Right lobe of liver (tissue), 6 donors: ENCODE measurements at regions not wholly inside any gene's neighbourhood (a gene's known extent, or its start where the extent isn't known, plus 50 kb on each side); places are given as distances from the start of the nearest gene placed in this dataset.

Source experiments
- ATAC-seq, 4 donors: fragments of 200-7000 bp; cut with Tn5 transposase; one replicate each; pipeline ENCODE4 v1.9.1; 2020; ENCODE audit warnings: mild to moderate bottlenecking in 4 of 4, moderate library complexity in 4 of 4
- DNase-seq, 3 donors: peaks; one replicate each; pipeline ENCODE4 v3.0.0-alpha.2; 2020
- H3K27ac ChIP-seq, 3 donors: fragments of 200-600 bp; one replicate each; pipeline ENCODE4 v1.8.0; 2022
- H3K27me3 ChIP-seq, 2 donors: fragments of 200-600 bp; one replicate each; pipeline ENCODE4 v1.8.0; 2022
- H3K36me3 ChIP-seq, 4 donors: fragments of 200-600 bp; sonication (generic) in 1 of 4; one replicate each; pipeline versions ENCODE4 v1.5.1 to v1.8.0; 2017 to 2022; ENCODE audit warnings: control low read depth in 1 of 4
- H3K4me1 ChIP-seq, 4 donors: fragments of 200-600 bp; sonication (generic) in 1 of 4; one replicate each; pipeline versions ENCODE4 v1.5.1 to v1.8.0; 2017 to 2022; ENCODE audit warnings: control low read depth in 1 of 4
- H3K4me3 ChIP-seq, 3 donors: fragments of 200-600 bp; one replicate each; pipeline ENCODE4 v1.8.0; 2022
- H3K9me3 ChIP-seq, 4 donors: fragments of 200-600 bp; sonication (generic) in 1 of 4; one replicate each; pipeline versions ENCODE4 v1.5.1 to v1.8.0; 2017 to 2022; ENCODE audit warnings: control low read depth in 1 of 4
- POLR2A ChIP-seq: fragments of 450-650 bp; IDR thresholded peaks from one replicate; pipeline ENCODE4 v1.6.1; 2017; ENCODE audit warnings: antibody characterized with exemption, mild to moderate bottlenecking
- WGBS: methylation state at CpG from one replicate; pipeline ENCODE4 v1.1.6; 2018; ENCODE audit warnings: low coverage, low lambda C conversion rate; ENCODE audit not compliant: insufficient coverage; ENCODE audit errors: missing lambda C conversion rate; 5-methylcytosine and 5-hydroxymethylcytosine counted together
- intact Hi-C, 2 donors: fragments of 100-400 bp; cut with DNase I; formaldehyde crosslinking; loops; one replicate each; pipeline versions ENCODE4 v1.11.2 to v1.14.1; 2022
- TF ChIP-seq, protein P1 (sequence below), 4 donors: fragments of 200-600 bp in 3 of 4; fragments of 450-650 bp in 1 of 4; IDR thresholded peaks; one replicate each; pipeline versions ENCODE4 v1.5.1 to v1.8.0; 2016 to 2022; ENCODE audit warnings: antibody characterized with exemption in 4 of 4, mild to moderate bottlenecking in 2 of 4
- donor health status: DM: no; HTN: yes; CAD: no.
- donor health status: DM: no; HTN: no; CAD: no.
- donor health status: DM: no; HTN: no; CAD: no.
- donor health status: DM: no; HTN: yes; CAD: no.
- donor health status: DM: no; HTN: yes; CAD: no.

DNA sequence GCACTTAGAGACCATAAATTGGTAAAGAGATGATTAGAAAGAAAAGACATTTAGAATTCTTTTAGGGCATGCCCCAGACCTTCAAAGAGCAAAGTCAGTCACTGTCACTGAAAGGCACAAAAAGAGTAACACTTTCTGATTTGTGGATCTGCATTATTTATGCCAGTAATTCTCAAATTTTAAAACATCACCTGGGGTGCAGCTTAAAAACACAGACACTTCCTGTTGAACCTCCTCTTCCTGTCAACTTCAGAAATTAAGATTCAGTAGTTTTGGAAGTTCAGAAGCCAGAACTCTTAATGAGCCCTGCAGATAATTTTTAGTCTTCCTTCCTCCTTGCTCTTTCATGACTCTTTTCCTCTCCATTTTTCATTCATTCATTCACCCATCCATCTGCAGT, 137.5 kb downstream of the NRN1 start:
- no peaks in the 10 kb centered on the region for H3K36me3 ChIP-seq
- TF ChIP-seq, protein P1, sequence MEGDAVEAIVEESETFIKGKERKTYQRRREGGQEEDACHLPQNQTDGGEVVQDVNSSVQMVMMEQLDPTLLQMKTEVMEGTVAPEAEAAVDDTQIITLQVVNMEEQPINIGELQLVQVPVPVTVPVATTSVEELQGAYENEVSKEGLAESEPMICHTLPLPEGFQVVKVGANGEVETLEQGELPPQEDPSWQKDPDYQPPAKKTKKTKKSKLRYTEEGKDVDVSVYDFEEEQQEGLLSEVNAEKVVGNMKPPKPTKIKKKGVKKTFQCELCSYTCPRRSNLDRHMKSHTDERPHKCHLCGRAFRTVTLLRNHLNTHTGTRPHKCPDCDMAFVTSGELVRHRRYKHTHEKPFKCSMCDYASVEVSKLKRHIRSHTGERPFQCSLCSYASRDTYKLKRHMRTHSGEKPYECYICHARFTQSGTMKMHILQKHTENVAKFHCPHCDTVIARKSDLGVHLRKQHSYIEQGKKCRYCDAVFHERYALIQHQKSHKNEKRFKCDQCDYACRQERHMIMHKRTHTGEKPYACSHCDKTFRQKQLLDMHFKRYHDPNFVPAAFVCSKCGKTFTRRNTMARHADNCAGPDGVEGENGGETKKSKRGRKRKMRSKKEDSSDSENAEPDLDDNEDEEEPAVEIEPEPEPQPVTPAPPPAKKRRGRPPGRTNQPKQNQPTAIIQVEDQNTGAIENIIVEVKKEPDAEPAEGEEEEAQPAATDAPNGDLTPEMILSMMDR (IDR thresholded peaks at IDR 0.05), result no peak
- no peak for TF ChIP-seq POLR2A
- peaks cover 0 to 4% (median 0%) of the 10 kb centered on the region in 4 donors for H3K9me3 ChIP-seq
- no peaks in the 10 kb centered on the region for H3K27me3 ChIP-seq
- ATAC-seq (no peak), DNase-seq (no peak)
- no peak overlapping the region for H3K27ac ChIP-seq
- H3K4me3 ChIP-seq, result no peak overlapping the region
- intact Hi-C loops, result no loop called here
- H3K4me1 ChIP-seq, result no peaks in the 10 kb centered on the region

DNA sequence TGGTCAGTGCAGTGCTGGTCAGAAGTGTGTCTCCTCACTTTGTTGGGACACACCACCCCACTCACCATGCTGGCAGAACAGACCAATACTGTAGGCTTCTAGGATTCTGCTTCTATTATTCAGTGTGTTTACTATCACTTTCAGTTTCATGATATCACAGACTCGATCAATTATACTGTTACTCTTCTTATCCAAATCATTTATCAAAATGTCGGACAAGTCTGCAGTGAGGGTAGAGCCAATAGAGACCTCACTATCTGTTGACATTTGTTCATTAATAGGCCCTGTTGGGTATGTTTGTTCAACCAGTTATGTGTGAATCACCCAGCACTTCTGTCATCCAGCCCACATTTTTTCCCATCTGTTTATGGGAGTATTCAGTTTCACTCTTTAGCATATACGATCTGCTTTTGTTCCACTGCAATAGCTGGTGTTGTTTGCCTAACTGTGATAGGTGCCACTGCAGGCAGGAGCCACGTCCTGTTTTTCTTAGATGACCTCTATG, 140.1 kb downstream of the NRN1 start:
- WGBS, result 28% methylated on average over 4 of the region's 4 CpGs

DNA sequence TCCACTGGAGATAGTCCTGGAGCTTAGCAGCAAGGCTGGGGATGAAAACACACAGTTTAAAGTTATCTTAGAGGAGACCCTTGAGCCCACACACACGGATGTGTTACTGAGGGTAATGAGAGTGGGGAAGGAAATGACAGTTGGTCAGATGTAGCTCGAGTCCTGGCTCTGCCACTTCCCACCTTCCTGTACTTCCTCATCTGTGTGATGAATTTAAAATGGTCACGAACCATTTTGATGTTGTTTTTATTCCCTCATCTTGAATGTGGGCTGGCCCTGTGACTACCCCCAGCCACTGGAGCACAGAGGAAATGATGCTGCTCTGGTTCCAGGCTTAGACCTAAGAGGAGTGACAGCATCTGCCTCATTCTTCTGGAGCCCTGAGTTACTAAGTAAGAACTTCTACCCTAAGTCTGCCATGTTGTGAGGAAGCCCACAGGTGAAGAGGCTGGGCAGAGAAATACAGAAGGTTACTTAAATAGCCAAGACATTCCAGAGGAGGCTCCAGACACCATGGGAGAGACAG, 141.2 kb downstream of the NRN1 start:
- no peaks in the 10 kb centered on the region for H3K4me1 ChIP-seq
- DNase-seq (no peak), ATAC-seq (no peak)
- H3K27ac ChIP-seq, result no peak overlapping the region
- peaks cover 0 to under 1% (median 0%) of the 10 kb centered on the region in 4 donors for H3K9me3 ChIP-seq
- no peak overlapping the region for H3K4me3 ChIP-seq
- WGBS, result 29% methylated on average over 3 of the region's 3 CpGs
- TF ChIP-seq POLR2A, result no peak
- TF ChIP-seq, protein P1 (IDR thresholded peaks at IDR 0.05), result no peak
- no peaks in the 10 kb centered on the region for H3K27me3 ChIP-seq
- H3K36me3 ChIP-seq, result no peaks in the 10 kb centered on the region
- intact Hi-C loops, result no loop called here

More for the DNA sequence above, 140.1 kb downstream of the NRN1 start:
- H3K27ac ChIP-seq, result peak overlapping the region in 1 of 3 donors; percentile 1
- peaks cover 0 to 4% (median 0%) of the 10 kb centered on the region in 4 donors for H3K9me3 ChIP-seq
- intact Hi-C loops, result no loop called here
- H3K36me3 ChIP-seq, result no peaks in the 10 kb centered on the region
- no peaks in the 10 kb centered on the region for H3K4me1 ChIP-seq
- DNase-seq (no peak), ATAC-seq (peak; percentile 35 to 66 (median 50))
- TF ChIP-seq POLR2A, result no peak
- TF ChIP-seq, protein P1 (IDR thresholded peaks at IDR 0.05), result no peak
- H3K4me3 ChIP-seq, result peak overlapping the region in 1 of 3 donors; percentile 1
- H3K27me3 ChIP-seq, result no peaks in the 10 kb centered on the region

DNA sequence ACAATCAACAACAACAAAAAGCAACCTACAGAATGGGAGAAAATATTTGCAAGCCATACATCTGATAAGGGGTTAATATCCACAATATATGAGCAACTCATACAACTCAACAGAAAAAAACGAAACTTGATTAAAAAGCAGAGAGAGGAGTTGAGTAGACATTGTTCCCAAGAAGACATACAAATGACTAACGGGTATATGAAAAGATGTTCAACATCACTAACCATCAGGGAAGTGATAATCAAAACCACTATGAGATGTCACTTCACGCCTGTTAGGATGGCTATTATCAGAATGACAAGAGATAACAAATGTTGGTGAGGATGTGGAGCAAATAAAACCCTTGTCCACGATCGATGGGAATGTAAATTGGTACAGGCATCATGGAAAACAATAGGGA, 145.9 kb downstream of the NRN1 start:
- no peaks in the 10 kb centered on the region for H3K4me1 ChIP-seq
- no peak overlapping the region for H3K4me3 ChIP-seq
- H3K36me3 ChIP-seq, result no peaks in the 10 kb centered on the region
- WGBS, result 46% methylated on average over 5 of the region's 5 CpGs
- ATAC-seq (no peak), DNase-seq (no peak)
- no peak for TF ChIP-seq POLR2A
- TF ChIP-seq, protein P1 (IDR thresholded peaks at IDR 0.05), result no peak
- intact Hi-C loops, result no loop called here
- H3K9me3 ChIP-seq, result no peaks in the 10 kb centered on the region
- no peak overlapping the region for H3K27ac ChIP-seq
- no peaks in the 10 kb centered on the region for H3K27me3 ChIP-seq
